ENCODE measurements at regions not wholly inside any gene's neighbourhood (a gene's known extent, or its start where the extent isn't known, plus 50 kb on each side); places are given as distances from the start of the nearest gene placed in this dataset.

DNA sequence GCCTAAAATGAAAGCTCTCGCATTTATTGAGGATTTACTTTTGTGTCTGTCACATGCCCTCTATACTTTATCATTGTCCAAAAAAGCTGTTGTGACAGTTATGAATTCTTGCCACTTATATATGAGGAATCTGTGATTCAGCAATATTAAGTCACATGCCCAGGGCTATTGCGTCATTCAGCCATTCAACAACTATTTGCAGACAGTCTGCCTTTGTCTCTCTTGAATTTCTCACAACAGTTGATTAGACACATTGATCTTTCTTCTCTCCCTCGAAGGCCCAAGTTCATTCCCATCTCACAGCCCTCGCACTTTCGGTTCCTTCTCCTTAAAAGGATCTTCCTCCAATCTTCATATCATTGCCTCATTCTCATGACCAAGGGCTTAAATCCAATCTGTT is 342.6 kb downstream of the MZT1 start:
- Histone ChIP-seq H3K79me2 (ENCODE audit: low read depth) (no peaks in the 10 kb centered on the region), H3F3A (ENCODE audit: low read depth) (no peaks in the 10 kb centered on the region), H3K9me3 (ENCODE audit: low read depth) (no peaks in the 10 kb centered on the region), H3K4me2 (no peak overlapping the region), H4K20me1 (ENCODE audit: low read depth) (no peaks in the 10 kb centered on the region), H3K27ac (no peak overlapping the region), H3K4me1 (no peaks in the 10 kb centered on the region), H3K36me3 (no peaks in the 10 kb centered on the region), H2AFZ (replicated peaks) (no peak overlapping the region), H3K4me3 (no peak overlapping the region), H3K9ac (no peak overlapping the region), H3K27me3 (no peaks in the 10 kb centered on the region)
- Mint-ChIP-seq H3K27ac (no peak overlapping the region), H3K4me3 (no peak overlapping the region), H3K27me3 (ENCODE audit: insufficient read depth, low read depth) (peaks cover 3% of the 10 kb centered on the region), H3K9me3 (peaks cover 2% of the 10 kb centered on the region), H3K4me1 (peaks cover 6% of the 10 kb centered on the region), H3K36me3 (no peaks in the 10 kb centered on the region)
- TF ChIP-seq, protein P1, sequence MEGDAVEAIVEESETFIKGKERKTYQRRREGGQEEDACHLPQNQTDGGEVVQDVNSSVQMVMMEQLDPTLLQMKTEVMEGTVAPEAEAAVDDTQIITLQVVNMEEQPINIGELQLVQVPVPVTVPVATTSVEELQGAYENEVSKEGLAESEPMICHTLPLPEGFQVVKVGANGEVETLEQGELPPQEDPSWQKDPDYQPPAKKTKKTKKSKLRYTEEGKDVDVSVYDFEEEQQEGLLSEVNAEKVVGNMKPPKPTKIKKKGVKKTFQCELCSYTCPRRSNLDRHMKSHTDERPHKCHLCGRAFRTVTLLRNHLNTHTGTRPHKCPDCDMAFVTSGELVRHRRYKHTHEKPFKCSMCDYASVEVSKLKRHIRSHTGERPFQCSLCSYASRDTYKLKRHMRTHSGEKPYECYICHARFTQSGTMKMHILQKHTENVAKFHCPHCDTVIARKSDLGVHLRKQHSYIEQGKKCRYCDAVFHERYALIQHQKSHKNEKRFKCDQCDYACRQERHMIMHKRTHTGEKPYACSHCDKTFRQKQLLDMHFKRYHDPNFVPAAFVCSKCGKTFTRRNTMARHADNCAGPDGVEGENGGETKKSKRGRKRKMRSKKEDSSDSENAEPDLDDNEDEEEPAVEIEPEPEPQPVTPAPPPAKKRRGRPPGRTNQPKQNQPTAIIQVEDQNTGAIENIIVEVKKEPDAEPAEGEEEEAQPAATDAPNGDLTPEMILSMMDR (IDR thresholded peaks at IDR 0.05): no peak
- TF ChIP-seq EZH2 (IDR thresholded peaks at IDR 0.05) (no peak), EZH2phosphoT487 (IDR thresholded peaks at IDR 0.05) (no peak)
- no peak for DNase-seq (ENCODE audit: low spot score)

DNA sequence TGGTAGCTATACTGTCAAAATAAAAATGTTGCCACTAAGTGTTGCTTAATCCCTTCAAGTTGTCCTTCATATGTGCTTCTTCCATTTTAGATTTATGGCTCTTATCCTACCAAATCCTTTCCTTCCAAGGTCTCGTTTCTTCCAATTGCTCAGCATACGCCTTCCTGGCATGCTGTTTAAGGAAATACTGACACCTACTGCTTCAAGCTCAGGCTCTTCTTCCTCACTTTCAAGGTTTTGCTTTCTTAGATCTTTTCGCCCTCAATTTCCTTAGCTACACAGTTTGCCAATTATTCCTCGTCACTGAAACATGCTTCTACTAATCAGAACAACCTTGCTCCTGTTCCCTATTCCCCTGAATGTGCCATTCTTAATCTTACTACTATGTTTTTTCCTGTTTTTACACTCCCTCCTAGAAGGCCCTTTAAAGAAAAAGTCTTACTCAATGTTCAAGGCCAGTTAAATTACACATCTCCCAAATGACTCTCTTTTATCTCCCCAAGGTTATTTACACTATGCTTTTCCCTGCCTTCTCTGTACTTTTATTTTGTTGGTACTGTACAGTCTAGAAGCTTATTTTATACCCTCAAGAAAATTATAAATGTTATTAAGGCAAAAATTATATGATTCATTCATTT is 343.1 kb downstream of the MZT1 start:
- no peaks in the 10 kb centered on the region for H3K36me3 Mint-ChIP-seq
- no peak overlapping the region for H3K4me2 ChIP-seq
- H3K27ac ChIP-seq: no peak overlapping the region
- no peaks in the 10 kb centered on the region for H3F3A ChIP-seq (ENCODE audit: low read depth)
- no peaks in the 10 kb centered on the region for H4K20me1 ChIP-seq (ENCODE audit: low read depth)
- H3K9me3 ChIP-seq (ENCODE audit: low read depth): no peaks in the 10 kb centered on the region
- no peak overlapping the region for H3K9ac ChIP-seq
- H3K27me3 Mint-ChIP-seq (ENCODE audit: insufficient read depth, low read depth): peaks cover 3% of the 10 kb centered on the region
- no peaks in the 10 kb centered on the region for H3K79me2 ChIP-seq (ENCODE audit: low read depth)
- H3K36me3 ChIP-seq: no peaks in the 10 kb centered on the region
- no peak overlapping the region for H3K4me3 ChIP-seq
- H3K4me1 ChIP-seq: no peaks in the 10 kb centered on the region
- H3K4me1 Mint-ChIP-seq: peaks cover 6% of the 10 kb centered on the region
- no peak overlapping the region for H3K4me3 Mint-ChIP-seq
- TF ChIP-seq EZH2 (IDR thresholded peaks at IDR 0.05) (no peak), EZH2phosphoT487 (IDR thresholded peaks at IDR 0.05) (no peak)
- TF ChIP-seq, protein P1 (IDR thresholded peaks at IDR 0.05): peak; percentile 23
- H3K9me3 Mint-ChIP-seq: peaks cover 4% of the 10 kb centered on the region
- no peak overlapping the region for H2AFZ ChIP-seq (replicated peaks)
- no peaks in the 10 kb centered on the region for H3K27me3 ChIP-seq
- no peak overlapping the region for H3K27ac Mint-ChIP-seq
- DNase-seq (ENCODE audit: low spot score): no peak

DNA sequence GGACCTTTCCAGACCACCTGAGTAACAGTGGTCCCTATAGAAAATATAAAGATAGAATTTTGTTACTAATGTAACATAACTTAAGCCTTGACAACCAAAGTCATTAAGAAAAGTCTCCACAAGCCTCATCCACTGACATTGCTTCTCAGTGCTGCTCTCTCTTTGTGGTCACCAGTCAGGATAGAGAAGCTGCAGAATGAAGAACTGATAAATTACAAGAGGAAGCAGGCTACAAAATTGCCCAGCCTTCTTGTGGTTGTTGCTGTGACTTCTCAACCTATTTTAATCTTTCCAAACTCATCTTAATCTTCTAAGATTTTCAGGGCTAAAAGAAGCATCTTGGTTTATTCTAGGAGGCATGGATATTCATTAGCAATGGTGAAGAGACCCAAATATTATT is 343.8 kb downstream of the MZT1 start:
- Mint-ChIP-seq H3K36me3 (no peaks in the 10 kb centered on the region), H3K9me3 (peaks cover 4% of the 10 kb centered on the region), H3K27me3 (ENCODE audit: insufficient read depth, low read depth) (peaks cover 3% of the 10 kb centered on the region), H3K4me1 (peaks cover 6% of the 10 kb centered on the region), H3K27ac (no peak overlapping the region), H3K4me3 (no peak overlapping the region)
- DNase-seq (ENCODE audit: low spot score): no peak
- Histone ChIP-seq H4K20me1 (ENCODE audit: low read depth) (no peaks in the 10 kb centered on the region), H3K9me3 (ENCODE audit: low read depth) (no peaks in the 10 kb centered on the region), H3F3A (ENCODE audit: low read depth) (no peaks in the 10 kb centered on the region), H3K4me1 (no peaks in the 10 kb centered on the region), H3K79me2 (ENCODE audit: low read depth) (no peaks in the 10 kb centered on the region), H3K4me3 (no peak overlapping the region), H2AFZ (replicated peaks) (no peak overlapping the region), H3K27ac (no peak overlapping the region), H3K36me3 (no peaks in the 10 kb centered on the region), H3K9ac (no peak overlapping the region), H3K27me3 (no peaks in the 10 kb centered on the region), H3K4me2 (no peak overlapping the region)
- no peak for TF ChIP-seq EZH2 (IDR thresholded peaks at IDR 0.05)

DNA sequence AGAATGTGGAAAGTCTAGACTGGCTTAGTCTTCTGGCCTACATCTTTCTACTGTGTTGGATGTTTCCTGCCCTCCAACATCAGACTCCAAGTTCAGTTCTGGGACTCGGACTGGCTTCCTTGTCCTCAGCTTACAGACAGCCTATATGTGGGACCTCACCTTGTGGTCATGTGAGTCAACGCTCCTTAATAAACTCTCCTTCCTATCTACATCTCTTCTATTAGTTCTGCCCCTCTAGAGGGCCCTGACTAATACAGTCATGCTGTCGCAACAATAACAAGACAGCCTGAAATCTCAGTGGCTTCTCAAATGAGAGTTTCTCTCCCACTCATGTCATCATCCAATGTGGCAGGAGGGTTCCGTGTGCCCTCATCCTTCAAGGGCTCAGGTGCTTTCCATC is 347.8 kb downstream of the MZT1 start:
- no peaks in the 10 kb centered on the region for H3K27me3 ChIP-seq
- H3K36me3 ChIP-seq: no peaks in the 10 kb centered on the region
- H3K27ac ChIP-seq: no peak overlapping the region
- H3K36me3 Mint-ChIP-seq: peaks cover 2% of the 10 kb centered on the region
- DNase-seq (ENCODE audit: low spot score): no peak
- H3K27me3 Mint-ChIP-seq (ENCODE audit: insufficient read depth, low read depth): no peaks in the 10 kb centered on the region
- H3K4me1 Mint-ChIP-seq: no peaks in the 10 kb centered on the region
- H2AFZ ChIP-seq (replicated peaks): no peak overlapping the region
- no peaks in the 10 kb centered on the region for H3K4me1 ChIP-seq
- no peaks in the 10 kb centered on the region for H3F3A ChIP-seq (ENCODE audit: low read depth)
- peaks cover 4% of the 10 kb centered on the region for H3K9me3 Mint-ChIP-seq
- H3K27ac Mint-ChIP-seq: no peak overlapping the region
- H4K20me1 ChIP-seq (ENCODE audit: low read depth): no peaks in the 10 kb centered on the region
- H3K9ac ChIP-seq: no peak overlapping the region
- no peaks in the 10 kb centered on the region for H3K79me2 ChIP-seq (ENCODE audit: low read depth)
- no peak for TF ChIP-seq EZH2phosphoT487 (IDR thresholded peaks at IDR 0.05)
- no peak for TF ChIP-seq EZH2 (IDR thresholded peaks at IDR 0.05)
- TF ChIP-seq, protein P1 (IDR thresholded peaks at IDR 0.05): no peak
- no peak overlapping the region for H3K4me3 Mint-ChIP-seq
- H3K4me3 ChIP-seq: no peak overlapping the region
- H3K4me2 ChIP-seq: no peak overlapping the region
- no peaks in the 10 kb centered on the region for H3K9me3 ChIP-seq (ENCODE audit: low read depth)
